ENCODE measurements at regions not wholly inside any gene's neighbourhood (a gene's known extent, or its start where the extent isn't known, plus 50 kb on each side); places are given as distances from the start of the nearest gene placed in this dataset.

- Histone ChIP-seq H3K27ac (ENCODE audit: low read depth, low read length) (no peak overlapping the region), H3K27me3 (ENCODE audit: control insufficient read depth, insufficient read depth, low read length) (no peaks in the 10 kb centered on the region), H3K36me3 (ENCODE audit: control insufficient read depth, insufficient read depth, low read length) (no peaks in the 10 kb centered on the region), H3K4me1 (ENCODE audit: control insufficient read depth, insufficient read depth, low read length) (no peaks in the 10 kb centered on the region), H3K9me3 (ENCODE audit: control insufficient read depth, insufficient read depth, low read depth, low read length) (peaks cover 18% of the 10 kb centered on the region), H3K9ac (ENCODE audit: low read length) (no peak overlapping the region), H3K4me3 (ENCODE audit: low read depth, low read length) (no peak overlapping the region)
Observed at GRCh38 chr12:98096436-98096835, 419.0 kb upstream of the TMPO start.

- Histone ChIP-seq H3K9me3 (ENCODE audit: control insufficient read depth, insufficient read depth, low read depth, low read length) (no peaks in the 10 kb centered on the region), H3K36me3 (ENCODE audit: control insufficient read depth, insufficient read depth, low read length) (no peaks in the 10 kb centered on the region), H3K4me1 (ENCODE audit: control insufficient read depth, insufficient read depth, low read length) (peaks cover 17% of the 10 kb centered on the region), H3K27me3 (ENCODE audit: control insufficient read depth, insufficient read depth, low read length) (no peaks in the 10 kb centered on the region), H3K9ac (ENCODE audit: low read length) (no peak overlapping the region), H3K4me3 (ENCODE audit: low read depth, low read length) (no peak overlapping the region), H3K27ac (ENCODE audit: low read depth, low read length) (no peak overlapping the region)
Observed at GRCh38 chr12:98106031-98106683, 409.2 kb upstream of the TMPO start.

DNA sequence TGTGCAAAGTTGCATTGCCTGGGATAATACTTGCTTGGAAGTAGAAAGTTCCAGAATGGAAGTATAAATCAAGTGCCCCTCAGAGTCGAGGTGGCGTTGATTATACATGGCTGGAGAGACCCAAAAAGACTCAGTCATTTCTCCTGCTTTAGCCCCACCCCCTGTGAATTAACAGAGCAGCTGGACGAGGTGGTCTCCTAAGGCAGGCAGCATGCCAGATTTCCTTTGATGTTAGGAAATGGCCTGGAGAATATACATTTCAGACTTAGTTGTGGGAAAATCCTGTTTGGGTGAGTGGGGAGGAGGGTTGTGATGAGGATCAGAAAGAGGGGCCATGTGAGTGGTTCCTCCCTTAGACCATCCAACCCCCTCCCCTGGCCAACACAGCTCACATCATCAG, 406.1 kb upstream of the TMPO start:
- no peaks in the 10 kb centered on the region for H3K9me3 ChIP-seq (ENCODE audit: control insufficient read depth, insufficient read depth, low read depth, low read length)
- no peaks in the 10 kb centered on the region for H3K27me3 ChIP-seq (ENCODE audit: control insufficient read depth, insufficient read depth, low read length)
- H3K27ac ChIP-seq (ENCODE audit: low read depth, low read length), result no peak overlapping the region
- peaks cover 17% of the 10 kb centered on the region for H3K4me1 ChIP-seq (ENCODE audit: control insufficient read depth, insufficient read depth, low read length)
- H3K4me3 ChIP-seq (ENCODE audit: low read depth, low read length), result no peak overlapping the region
- H3K36me3 ChIP-seq (ENCODE audit: control insufficient read depth, insufficient read depth, low read length), result no peaks in the 10 kb centered on the region
- H3K9ac ChIP-seq (ENCODE audit: low read length), result no peak overlapping the region

DNA sequence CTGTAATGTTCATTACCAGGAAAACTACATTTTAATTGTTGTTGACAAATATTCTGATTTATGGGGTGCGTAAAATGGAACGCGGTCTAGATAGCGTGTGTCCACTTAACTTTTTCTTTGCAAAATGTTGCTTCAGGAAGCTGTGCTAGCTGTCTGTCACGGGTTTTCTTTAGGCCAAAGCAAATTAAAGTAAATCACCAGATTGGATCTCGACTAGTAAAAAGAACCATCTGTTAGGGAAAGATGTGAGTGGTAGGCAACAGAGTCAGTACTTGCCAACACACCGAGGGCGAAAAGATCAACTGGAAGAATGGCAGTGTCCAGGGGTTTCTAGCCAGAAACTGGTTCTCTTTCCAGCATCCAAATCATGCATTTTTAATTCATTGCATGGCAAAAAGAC, 404.9 kb upstream of the TMPO start:
- Histone ChIP-seq H3K27me3 (ENCODE audit: control insufficient read depth, insufficient read depth, low read length) (no peaks in the 10 kb centered on the region), H3K36me3 (ENCODE audit: control insufficient read depth, insufficient read depth, low read length) (no peaks in the 10 kb centered on the region), H3K4me3 (ENCODE audit: low read depth, low read length) (no peak overlapping the region), H3K4me1 (ENCODE audit: control insufficient read depth, insufficient read depth, low read length) (peaks cover 17% of the 10 kb centered on the region), H3K9ac (ENCODE audit: low read length) (no peak overlapping the region), H3K9me3 (ENCODE audit: control insufficient read depth, insufficient read depth, low read depth, low read length) (no peaks in the 10 kb centered on the region), H3K27ac (ENCODE audit: low read depth, low read length) (no peak overlapping the region)

- no peak overlapping the region for H3K27ac ChIP-seq (ENCODE audit: low read depth, low read length)
- H3K36me3 ChIP-seq (ENCODE audit: control insufficient read depth, insufficient read depth, low read length), result no peaks in the 10 kb centered on the region
- H3K4me3 ChIP-seq (ENCODE audit: low read depth, low read length), result no peak overlapping the region
- no peaks in the 10 kb centered on the region for H3K9me3 ChIP-seq (ENCODE audit: control insufficient read depth, insufficient read depth, low read depth, low read length)
- no peak overlapping the region for H3K9ac ChIP-seq (ENCODE audit: low read length)
- H3K4me1 ChIP-seq (ENCODE audit: control insufficient read depth, insufficient read depth, low read length), result peaks cover 17% of the 10 kb centered on the region
- H3K27me3 ChIP-seq (ENCODE audit: control insufficient read depth, insufficient read depth, low read length), result no peaks in the 10 kb centered on the region
Observed at GRCh38 chr12:98113548-98113947, 401.8 kb upstream of the TMPO start.

DNA sequence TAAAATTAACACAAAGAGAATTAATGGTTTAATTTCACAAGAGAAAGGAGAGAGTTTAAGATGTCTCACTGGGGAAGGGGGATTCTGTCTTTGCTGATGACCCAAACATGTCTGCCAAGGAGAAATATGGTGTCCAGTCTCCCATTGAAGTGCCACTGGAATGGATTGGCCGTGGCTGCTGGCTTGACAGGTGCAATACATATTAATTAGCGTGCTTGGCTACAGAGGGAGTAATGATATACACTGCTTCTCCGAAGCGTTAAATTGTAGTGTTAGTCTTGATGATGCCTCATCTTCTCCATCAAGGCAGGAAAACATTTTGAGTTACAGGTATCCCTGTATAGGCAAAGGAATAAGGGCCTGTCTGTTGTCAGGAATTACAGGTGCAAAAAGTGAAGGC, 393.4 kb upstream of the TMPO start:
- no peaks in the 10 kb centered on the region for H3K9me3 ChIP-seq (ENCODE audit: control insufficient read depth, insufficient read depth, low read depth, low read length)
- H3K4me1 ChIP-seq (ENCODE audit: control insufficient read depth, insufficient read depth, low read length), result peaks cover 7% of the 10 kb centered on the region
- no peaks in the 10 kb centered on the region for H3K27me3 ChIP-seq (ENCODE audit: control insufficient read depth, insufficient read depth, low read length)
- H3K27ac ChIP-seq (ENCODE audit: low read depth, low read length), result no peak overlapping the region
- H3K36me3 ChIP-seq (ENCODE audit: control insufficient read depth, insufficient read depth, low read length), result no peaks in the 10 kb centered on the region
- no peak overlapping the region for H3K4me3 ChIP-seq (ENCODE audit: low read depth, low read length)
- no peak overlapping the region for H3K9ac ChIP-seq (ENCODE audit: low read length)

DNA sequence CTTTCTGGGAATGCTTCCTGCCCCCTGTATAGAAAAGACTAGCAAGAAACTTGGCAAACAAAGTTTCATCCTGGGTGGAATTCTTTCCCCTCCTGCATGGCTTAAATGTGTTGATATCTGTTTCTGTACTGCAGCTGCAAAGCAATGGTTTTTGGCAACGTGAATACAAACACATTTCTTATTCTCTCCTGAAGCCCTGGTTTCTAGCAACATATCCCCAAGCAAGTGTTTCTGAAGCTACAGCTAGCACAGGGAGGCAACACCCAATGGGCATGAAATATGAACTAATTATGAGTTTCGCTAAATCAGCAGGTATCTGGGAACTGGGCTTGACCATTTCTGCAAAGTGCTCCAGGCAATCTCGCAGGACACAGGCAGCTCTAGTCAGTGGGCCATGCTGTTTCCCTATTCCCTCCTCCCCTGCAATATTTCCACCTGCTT, 392.3 kb upstream of the TMPO start:
- H3K27ac ChIP-seq (ENCODE audit: low read depth, low read length), result no peak overlapping the region
- no peaks in the 10 kb centered on the region for H3K36me3 ChIP-seq (ENCODE audit: control insufficient read depth, insufficient read depth, low read length)
- no peaks in the 10 kb centered on the region for H3K9me3 ChIP-seq (ENCODE audit: control insufficient read depth, insufficient read depth, low read depth, low read length)
- no peak overlapping the region for H3K4me3 ChIP-seq (ENCODE audit: low read depth, low read length)
- peaks cover 7% of the 10 kb centered on the region for H3K4me1 ChIP-seq (ENCODE audit: control insufficient read depth, insufficient read depth, low read length)
- no peaks in the 10 kb centered on the region for H3K27me3 ChIP-seq (ENCODE audit: control insufficient read depth, insufficient read depth, low read length)
- no peak overlapping the region for H3K9ac ChIP-seq (ENCODE audit: low read length)

DNA sequence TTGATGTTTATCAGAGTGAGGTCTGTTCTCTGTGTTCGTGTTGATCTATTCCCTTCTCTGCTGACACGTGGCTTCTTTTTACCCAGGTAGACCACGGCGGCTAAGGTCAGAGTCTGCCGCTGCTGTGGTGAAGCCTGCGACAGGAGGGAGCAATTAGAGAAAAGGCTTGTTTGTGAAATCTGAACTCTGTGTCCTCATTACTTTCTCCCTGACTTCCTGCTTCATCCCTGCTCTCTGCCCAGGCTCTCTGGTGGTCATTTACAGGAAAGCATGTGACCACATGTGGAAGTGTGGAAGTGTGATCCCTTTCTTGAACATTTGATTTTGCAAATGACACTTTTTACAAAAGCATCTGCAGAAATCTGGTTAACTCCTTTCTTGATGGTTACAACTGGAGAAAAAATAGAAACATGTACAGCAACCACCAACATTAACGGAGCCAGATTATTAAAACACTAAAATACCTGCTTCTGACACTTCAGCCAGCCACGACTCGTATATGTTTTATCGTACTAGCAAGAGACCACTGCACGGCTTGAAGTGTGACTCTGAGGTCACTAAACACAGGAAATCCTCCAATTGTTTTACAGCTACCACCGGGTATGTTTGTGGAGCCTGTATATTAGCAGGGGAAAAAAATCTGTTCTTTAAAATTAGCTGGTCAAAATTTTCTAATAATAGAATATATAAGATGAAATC, 388.6 kb upstream of the TMPO start:
- no peaks in the 10 kb centered on the region for H3K36me3 ChIP-seq (ENCODE audit: control insufficient read depth, insufficient read depth, low read length)
- no peak overlapping the region for H3K4me3 ChIP-seq (ENCODE audit: low read depth, low read length)
- H3K9ac ChIP-seq (ENCODE audit: low read length), result no peak overlapping the region
- no peaks in the 10 kb centered on the region for H3K27me3 ChIP-seq (ENCODE audit: control insufficient read depth, insufficient read depth, low read length)
- no peaks in the 10 kb centered on the region for H3K9me3 ChIP-seq (ENCODE audit: control insufficient read depth, insufficient read depth, low read depth, low read length)
- H3K4me1 ChIP-seq (ENCODE audit: control insufficient read depth, insufficient read depth, low read length), result peaks cover 7% of the 10 kb centered on the region
- H3K27ac ChIP-seq (ENCODE audit: low read depth, low read length), result no peak overlapping the region

DNA sequence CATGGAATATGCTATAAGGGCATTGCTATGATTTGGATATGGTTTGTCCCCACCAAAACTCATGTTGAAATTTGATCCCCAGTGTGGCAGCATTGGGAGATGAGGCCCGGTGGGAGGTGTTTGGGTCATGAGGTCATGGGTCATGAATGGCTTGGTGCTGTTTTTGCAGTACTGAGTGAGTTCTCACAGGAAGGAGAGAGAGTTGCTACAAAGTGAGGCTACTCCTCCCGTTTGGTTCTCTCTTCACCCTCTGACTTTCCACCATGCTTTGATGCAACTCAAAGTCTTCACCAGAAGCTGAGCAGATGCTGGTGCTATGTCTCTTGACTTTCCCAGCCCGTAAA, 388.1 kb upstream of the TMPO start:
- H3K9ac ChIP-seq (ENCODE audit: low read length), result no peak overlapping the region
- no peaks in the 10 kb centered on the region for H3K36me3 ChIP-seq (ENCODE audit: control insufficient read depth, insufficient read depth, low read length)
- no peak overlapping the region for H3K4me3 ChIP-seq (ENCODE audit: low read depth, low read length)
- no peak overlapping the region for H3K27ac ChIP-seq (ENCODE audit: low read depth, low read length)
- no peaks in the 10 kb centered on the region for H3K27me3 ChIP-seq (ENCODE audit: control insufficient read depth, insufficient read depth, low read length)
- no peaks in the 10 kb centered on the region for H3K9me3 ChIP-seq (ENCODE audit: control insufficient read depth, insufficient read depth, low read depth, low read length)
- H3K4me1 ChIP-seq (ENCODE audit: control insufficient read depth, insufficient read depth, low read length), result peaks cover 7% of the 10 kb centered on the region

DNA sequence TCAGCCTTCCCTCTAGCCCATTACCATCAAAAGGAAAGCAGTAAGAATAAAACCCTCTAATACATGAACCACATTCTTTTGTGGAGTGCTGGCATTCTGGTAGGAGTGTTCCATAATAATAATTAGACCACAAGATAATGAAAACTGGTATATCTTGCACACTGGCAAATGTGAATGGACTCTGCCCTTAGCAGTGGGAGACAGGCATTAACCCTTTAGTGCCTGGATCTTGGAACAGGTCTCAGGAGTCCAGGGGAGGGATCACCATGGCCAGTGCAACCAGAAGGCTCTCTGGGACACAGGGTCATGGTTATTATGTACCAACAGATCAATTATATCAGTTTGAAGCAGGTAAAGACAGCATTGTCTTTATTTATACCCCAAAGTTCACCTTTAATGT, 387.5 kb upstream of the TMPO start:
- Histone ChIP-seq H3K27ac (ENCODE audit: low read depth, low read length) (no peak overlapping the region), H3K4me1 (ENCODE audit: control insufficient read depth, insufficient read depth, low read length) (peaks cover 7% of the 10 kb centered on the region), H3K9me3 (ENCODE audit: control insufficient read depth, insufficient read depth, low read depth, low read length) (no peaks in the 10 kb centered on the region), H3K4me3 (ENCODE audit: low read depth, low read length) (no peak overlapping the region), H3K27me3 (ENCODE audit: control insufficient read depth, insufficient read depth, low read length) (no peaks in the 10 kb centered on the region), H3K36me3 (ENCODE audit: control insufficient read depth, insufficient read depth, low read length) (no peaks in the 10 kb centered on the region), H3K9ac (ENCODE audit: low read length) (no peak overlapping the region)

DNA sequence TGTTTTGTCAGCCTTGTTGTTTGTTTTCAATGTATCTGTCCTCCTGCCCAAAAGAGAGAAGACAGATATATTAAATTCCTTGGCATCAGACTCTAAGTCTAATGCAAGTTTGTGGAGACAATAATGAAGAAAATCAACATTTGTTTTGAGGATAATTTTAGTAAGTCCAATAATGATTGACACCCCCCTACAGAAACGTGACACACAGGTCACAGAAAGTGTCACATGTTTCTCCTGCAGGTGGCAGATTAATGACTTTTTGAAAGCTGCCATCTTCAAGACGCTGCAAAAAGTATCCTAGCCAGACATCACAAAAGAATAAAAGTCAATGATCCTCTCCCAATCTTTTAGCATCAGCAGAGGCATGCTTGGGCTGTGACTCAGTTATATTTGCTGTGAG, 378.8 kb upstream of the TMPO start:
- H3K4me3 ChIP-seq (ENCODE audit: low read depth, low read length), result no peak overlapping the region
- peaks cover 7% of the 10 kb centered on the region; the same call in 1 of the 2 replicates for H3K4me1 ChIP-seq (ENCODE audit: control insufficient read depth, insufficient read depth, low read length)
- H3K36me3 ChIP-seq (ENCODE audit: control insufficient read depth, insufficient read depth, low read length), result no peaks in the 10 kb centered on the region
- no peaks in the 10 kb centered on the region for H3K9me3 ChIP-seq (ENCODE audit: control insufficient read depth, insufficient read depth, low read depth, low read length)
- H3K27ac ChIP-seq (ENCODE audit: low read depth, low read length), result no peak overlapping the region
- H3K9ac ChIP-seq (ENCODE audit: low read length), result no peak overlapping the region
- H3K27me3 ChIP-seq (ENCODE audit: control insufficient read depth, insufficient read depth, low read length), result no peaks in the 10 kb centered on the region
